PC-9 (cell line): ENCODE measurements at regions not wholly inside any gene's neighbourhood (a gene's known extent, or its start where the extent isn't known, plus 50 kb on each side); places are given as distances from the start of the nearest gene placed in this dataset.

Experiments
- EZH2 ChIP-seq: fragments of 200-600 bp; sonication (generic); IDR thresholded peaks from 2 replicates; pipeline ENCODE4 v1.8.0; 2017; ENCODE audit warnings: antibody characterized with exemption, low read depth
- TF ChIP-seq, protein P1 (sequence below): fragments of 200-600 bp; sonication (generic); conservative IDR thresholded peaks from 2 replicates; pipeline ENCODE4 v1.6.1; 2017; ENCODE audit warnings: mixed run types, antibody characterized with exemption, mild to moderate bottlenecking, moderate library complexity

- TF ChIP-seq EZH2: no peak
- TF ChIP-seq, protein P1, sequence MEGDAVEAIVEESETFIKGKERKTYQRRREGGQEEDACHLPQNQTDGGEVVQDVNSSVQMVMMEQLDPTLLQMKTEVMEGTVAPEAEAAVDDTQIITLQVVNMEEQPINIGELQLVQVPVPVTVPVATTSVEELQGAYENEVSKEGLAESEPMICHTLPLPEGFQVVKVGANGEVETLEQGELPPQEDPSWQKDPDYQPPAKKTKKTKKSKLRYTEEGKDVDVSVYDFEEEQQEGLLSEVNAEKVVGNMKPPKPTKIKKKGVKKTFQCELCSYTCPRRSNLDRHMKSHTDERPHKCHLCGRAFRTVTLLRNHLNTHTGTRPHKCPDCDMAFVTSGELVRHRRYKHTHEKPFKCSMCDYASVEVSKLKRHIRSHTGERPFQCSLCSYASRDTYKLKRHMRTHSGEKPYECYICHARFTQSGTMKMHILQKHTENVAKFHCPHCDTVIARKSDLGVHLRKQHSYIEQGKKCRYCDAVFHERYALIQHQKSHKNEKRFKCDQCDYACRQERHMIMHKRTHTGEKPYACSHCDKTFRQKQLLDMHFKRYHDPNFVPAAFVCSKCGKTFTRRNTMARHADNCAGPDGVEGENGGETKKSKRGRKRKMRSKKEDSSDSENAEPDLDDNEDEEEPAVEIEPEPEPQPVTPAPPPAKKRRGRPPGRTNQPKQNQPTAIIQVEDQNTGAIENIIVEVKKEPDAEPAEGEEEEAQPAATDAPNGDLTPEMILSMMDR: no peak
Observed at GRCh38 chr19:34595683-34596082, 81.3 kb downstream of the SCGB2B2 start.
